ENCODE measurements at regions not wholly inside any gene's neighbourhood (a gene's known extent, or its start where the extent isn't known, plus 50 kb on each side); places are given as distances from the start of the nearest gene placed in this dataset.

- Mint-ChIP-seq H3K27me3 (ENCODE audit: low read depth in 2 of 2) (peaks cover 35 to 41% of the 10 kb centered on the region in 2 donors), H3K4me3 (peak overlapping the region; percentile 29), H3K9me3 (no peaks in the 10 kb centered on the region), H3K4me1 (peaks cover 34 to 35% of the 10 kb centered on the region in 2 donors), H3K36me3 (no peaks in the 10 kb centered on the region), H3K27ac (peak overlapping the region in 1 of 2 donors; percentile 55)
- Histone ChIP-seq H3K36me3 (ENCODE audit: control insufficient read depth, insufficient read depth, low read length) (no peaks in the 10 kb centered on the region), H3K27me3 (ENCODE audit: control insufficient read depth, insufficient read depth, low read length) (peaks cover 20% of the 10 kb centered on the region), H3K4me1 (ENCODE audit: control insufficient read depth, insufficient read depth, low read length) (peaks cover 29% of the 10 kb centered on the region), H3K4me3 (ENCODE audit: low read length) (no peak overlapping the region), H3K9me3 (ENCODE audit: control insufficient read depth, insufficient read depth, low read length) (no peaks in the 10 kb centered on the region), H3K27ac (ENCODE audit: low read length) (no peak overlapping the region)
- DNase-seq (no peak), ATAC-seq (no peak)
- TF ChIP-seq, protein P1, sequence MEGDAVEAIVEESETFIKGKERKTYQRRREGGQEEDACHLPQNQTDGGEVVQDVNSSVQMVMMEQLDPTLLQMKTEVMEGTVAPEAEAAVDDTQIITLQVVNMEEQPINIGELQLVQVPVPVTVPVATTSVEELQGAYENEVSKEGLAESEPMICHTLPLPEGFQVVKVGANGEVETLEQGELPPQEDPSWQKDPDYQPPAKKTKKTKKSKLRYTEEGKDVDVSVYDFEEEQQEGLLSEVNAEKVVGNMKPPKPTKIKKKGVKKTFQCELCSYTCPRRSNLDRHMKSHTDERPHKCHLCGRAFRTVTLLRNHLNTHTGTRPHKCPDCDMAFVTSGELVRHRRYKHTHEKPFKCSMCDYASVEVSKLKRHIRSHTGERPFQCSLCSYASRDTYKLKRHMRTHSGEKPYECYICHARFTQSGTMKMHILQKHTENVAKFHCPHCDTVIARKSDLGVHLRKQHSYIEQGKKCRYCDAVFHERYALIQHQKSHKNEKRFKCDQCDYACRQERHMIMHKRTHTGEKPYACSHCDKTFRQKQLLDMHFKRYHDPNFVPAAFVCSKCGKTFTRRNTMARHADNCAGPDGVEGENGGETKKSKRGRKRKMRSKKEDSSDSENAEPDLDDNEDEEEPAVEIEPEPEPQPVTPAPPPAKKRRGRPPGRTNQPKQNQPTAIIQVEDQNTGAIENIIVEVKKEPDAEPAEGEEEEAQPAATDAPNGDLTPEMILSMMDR (IDR thresholded peaks at IDR 0.05), result no peak
- intact Hi-C loops (cut with micrococcal nuclease), result no loop called here
- WGBS (ENCODE audit: insufficient coverage), result 83% methylated on average over 14 of the region's 14 CpGs
Measured at GRCh38 chr2:236365258-236366048, 101.2 kb upstream of the ASB18 start.

DNA sequence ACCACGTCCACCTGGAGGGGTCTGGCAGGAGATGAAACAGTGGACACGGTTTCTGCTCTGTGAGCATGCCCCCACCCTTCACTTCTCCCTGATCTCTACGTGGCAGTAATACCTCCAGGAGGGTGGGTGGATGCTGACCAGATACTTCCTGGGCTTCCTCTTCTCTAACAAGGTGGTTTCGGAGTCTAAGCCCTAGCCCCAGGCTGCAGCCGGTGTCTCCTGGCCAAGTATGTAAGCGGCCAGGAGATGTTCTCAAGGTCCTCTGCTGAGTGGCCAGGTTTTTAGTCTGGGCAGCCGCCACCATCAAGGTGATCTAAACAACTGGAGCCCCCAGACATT is 101.8 kb upstream of the ASB18 start:
- no peak overlapping the region for H3K4me3 ChIP-seq (ENCODE audit: low read length)
- Mint-ChIP-seq H3K27ac (peak overlapping the region in 1 of 2 donors; percentile 33), H3K36me3 (no peaks in the 10 kb centered on the region), H3K9me3 (no peaks in the 10 kb centered on the region), H3K4me3 (peak overlapping the region; percentile 68), H3K27me3 (ENCODE audit: low read depth in 2 of 2) (peaks cover 40 to 44% of the 10 kb centered on the region in 2 donors), H3K4me1 (peaks cover 34 to 35% of the 10 kb centered on the region in 2 donors)
- WGBS (ENCODE audit: insufficient coverage), result 16% methylated on average over 7 of the region's 7 CpGs
- ATAC-seq (peak in 2 of 3 donors; percentile 24 to 56), DNase-seq (peak in 1 of 2 donors; percentile 25)
- no peak overlapping the region for H3K27ac ChIP-seq (ENCODE audit: low read length)
- TF ChIP-seq, protein P1 (IDR thresholded peaks at IDR 0.05), result no peak
- peaks cover 29% of the 10 kb centered on the region for H3K4me1 ChIP-seq (ENCODE audit: control insufficient read depth, insufficient read depth, low read length)
- intact Hi-C loops (cut with micrococcal nuclease), result no loop called here
- H3K9me3 ChIP-seq (ENCODE audit: control insufficient read depth, insufficient read depth, low read length), result no peaks in the 10 kb centered on the region
- H3K36me3 ChIP-seq (ENCODE audit: control insufficient read depth, insufficient read depth, low read length), result no peaks in the 10 kb centered on the region
- H3K27me3 ChIP-seq (ENCODE audit: control insufficient read depth, insufficient read depth, low read length), result peaks cover 20% of the 10 kb centered on the region

DNA sequence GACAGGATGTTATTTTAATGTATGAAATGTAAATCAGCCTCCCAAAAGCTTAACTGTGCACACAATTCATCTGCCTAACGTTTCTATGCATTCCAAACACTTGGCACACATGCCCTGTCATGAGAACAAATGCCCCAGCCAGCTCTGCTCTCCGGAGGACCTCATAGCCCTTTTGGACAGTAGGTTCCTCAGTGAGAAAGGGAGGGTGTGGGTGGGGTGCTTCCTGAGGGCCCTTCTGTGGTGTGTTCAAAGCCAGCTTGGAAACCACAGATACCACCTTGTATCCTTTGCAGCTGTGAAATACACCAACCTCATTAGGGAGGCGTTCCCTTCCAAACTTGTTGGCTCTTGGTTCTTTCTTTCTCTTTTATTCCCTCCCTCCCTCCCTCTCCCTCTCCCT is 102.2 kb upstream of the ASB18 start:
- intact Hi-C loops (cut with micrococcal nuclease), result no loop called here
- peak overlapping the region in 1 of 2 donors; percentile 33 for H3K27ac Mint-ChIP-seq
- peaks cover 29% of the 10 kb centered on the region for H3K4me1 ChIP-seq (ENCODE audit: control insufficient read depth, insufficient read depth, low read length)
- 0% methylated on average over 3 of the region's 3 CpGs for WGBS (ENCODE audit: insufficient coverage)
- peak overlapping the region; percentile 86 for H3K4me3 Mint-ChIP-seq
- H3K36me3 ChIP-seq (ENCODE audit: control insufficient read depth, insufficient read depth, low read length), result no peaks in the 10 kb centered on the region
- peaks cover 21% of the 10 kb centered on the region for H3K27me3 ChIP-seq (ENCODE audit: control insufficient read depth, insufficient read depth, low read length)
- ATAC-seq (peak; percentile 54 to 87 (median 55)), DNase-seq (peak in 1 of 2 donors; percentile 57)
- H3K36me3 Mint-ChIP-seq, result no peaks in the 10 kb centered on the region
- peaks cover 34 to 35% of the 10 kb centered on the region in 2 donors for H3K4me1 Mint-ChIP-seq
- H3K9me3 Mint-ChIP-seq, result no peaks in the 10 kb centered on the region
- no peak overlapping the region for H3K4me3 ChIP-seq (ENCODE audit: low read length)
- peaks cover 44 to 46% of the 10 kb centered on the region in 2 donors for H3K27me3 Mint-ChIP-seq (ENCODE audit: low read depth in 2 of 2)
- TF ChIP-seq, protein P1 (IDR thresholded peaks at IDR 0.05), result no peak
- H3K27ac ChIP-seq (ENCODE audit: low read length), result no peak overlapping the region
- H3K9me3 ChIP-seq (ENCODE audit: control insufficient read depth, insufficient read depth, low read length), result no peaks in the 10 kb centered on the region
